8988T (cell line): ENCODE measurements at regions not wholly inside any gene's neighbourhood (a gene's known extent, or its start where the extent isn't known, plus 50 kb on each side); places are given as distances from the start of the nearest gene placed in this dataset.

ENCODE experiments used
- DNase-seq: peaks from one replicate; pipeline ENCODE4 v3.0.0; 2011

DNA sequence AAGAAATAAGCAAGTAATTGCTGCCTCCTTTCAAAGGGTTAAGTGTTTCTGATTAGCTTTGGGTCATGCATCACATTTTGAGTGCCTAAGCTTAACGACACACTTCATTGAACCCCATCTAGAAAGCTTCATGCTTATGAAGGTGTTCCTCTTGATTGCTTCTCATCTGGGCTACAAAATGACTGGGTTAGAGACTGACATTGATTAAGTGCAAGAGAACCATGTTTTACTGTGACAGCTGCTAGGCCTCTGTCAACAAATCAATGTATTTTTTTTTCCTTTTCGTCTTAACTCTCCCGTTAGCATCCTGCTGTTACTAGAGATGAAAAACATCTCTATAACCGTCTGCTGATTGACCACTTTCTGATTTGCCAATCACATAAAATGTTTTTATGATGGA lies 725.0 kb downstream of the TLE1 start:
- no peak for DNase-seq

DNA sequence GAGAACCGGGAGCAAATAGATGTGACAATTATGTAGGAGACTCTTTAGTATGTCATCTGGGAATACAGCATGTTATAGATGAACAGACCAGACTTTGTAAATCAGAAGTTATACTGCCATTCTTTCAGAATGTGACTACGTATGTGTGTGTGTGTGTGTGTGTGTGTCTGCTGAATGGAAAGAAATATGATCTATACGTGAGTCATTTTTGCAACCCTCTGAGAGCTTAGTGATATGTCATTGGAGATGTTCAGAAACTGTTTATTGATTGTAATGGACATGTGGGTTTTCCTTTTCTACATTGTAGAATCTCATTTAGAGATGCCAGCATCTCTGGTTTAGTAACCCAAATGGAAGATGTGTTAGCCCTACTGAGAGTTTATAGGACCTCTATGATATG lies 731.5 kb downstream of the TLE1 start:
- no peak for DNase-seq

DNA sequence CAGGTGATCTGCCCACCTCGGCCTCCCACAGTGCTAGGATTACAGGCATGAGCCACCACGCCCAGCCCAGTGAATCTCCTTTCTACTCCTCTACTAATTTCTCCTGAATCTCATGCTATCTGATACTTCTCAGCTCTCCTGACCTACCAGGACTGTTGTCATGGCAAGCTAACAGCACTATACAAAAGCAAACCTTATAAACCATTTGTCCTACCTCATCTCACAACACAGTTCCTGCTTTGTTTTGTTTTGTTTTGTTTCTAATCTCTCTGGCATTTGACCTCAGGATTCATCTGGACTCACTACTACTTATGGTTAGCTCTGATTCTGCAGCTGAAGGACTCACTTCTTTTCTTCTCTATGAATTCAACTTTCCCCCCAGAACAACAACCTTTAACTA lies 734.8 kb downstream of the TLE1 start:
- no peak for DNase-seq

DNA sequence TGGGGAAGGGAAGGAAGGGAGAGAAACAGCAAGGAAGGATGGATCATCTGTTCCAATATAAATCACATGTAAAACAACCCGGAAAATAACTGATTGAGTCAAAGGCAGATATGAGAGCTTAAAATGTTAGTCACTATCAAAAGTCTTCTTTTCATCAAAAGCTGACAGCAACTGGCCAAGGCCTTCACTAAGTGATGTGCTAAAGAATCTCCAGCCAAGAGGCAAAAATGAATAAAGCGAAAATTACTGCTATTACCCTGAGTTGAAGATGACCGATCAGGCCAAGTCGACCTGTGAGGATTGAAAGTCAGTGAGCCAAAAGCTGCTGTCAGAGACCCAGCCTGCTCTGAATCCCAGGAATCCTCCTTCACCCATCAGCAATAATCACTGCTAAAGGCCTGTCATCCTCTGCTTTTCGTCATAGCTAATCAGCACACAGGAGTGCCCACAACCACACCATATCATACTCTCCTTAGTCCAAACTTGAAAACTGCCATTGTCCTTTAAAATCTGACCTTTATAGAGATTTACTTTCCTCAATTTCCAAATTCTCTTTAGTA lies 736.9 kb downstream of the TLE1 start:
- no peak for DNase-seq

DNA sequence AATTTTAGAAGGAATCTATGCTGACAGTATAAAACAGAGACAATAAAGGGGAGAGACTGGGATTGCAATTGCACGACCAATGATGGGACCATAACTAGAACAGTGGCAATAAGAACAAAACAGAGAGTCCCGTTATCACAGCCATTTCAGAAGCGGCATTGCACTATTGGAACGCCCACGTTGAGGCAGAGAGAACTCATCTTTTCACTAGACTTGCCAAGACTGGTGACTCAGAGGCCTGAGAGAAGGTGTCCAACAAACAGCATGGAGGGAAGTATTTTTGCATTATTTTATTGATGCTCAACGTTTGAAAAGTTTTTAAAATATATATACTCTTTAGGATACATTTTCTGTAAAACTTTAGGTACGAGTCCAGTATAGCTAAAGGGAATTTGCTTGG lies 737.7 kb downstream of the TLE1 start:
- no peak for DNase-seq

DNA sequence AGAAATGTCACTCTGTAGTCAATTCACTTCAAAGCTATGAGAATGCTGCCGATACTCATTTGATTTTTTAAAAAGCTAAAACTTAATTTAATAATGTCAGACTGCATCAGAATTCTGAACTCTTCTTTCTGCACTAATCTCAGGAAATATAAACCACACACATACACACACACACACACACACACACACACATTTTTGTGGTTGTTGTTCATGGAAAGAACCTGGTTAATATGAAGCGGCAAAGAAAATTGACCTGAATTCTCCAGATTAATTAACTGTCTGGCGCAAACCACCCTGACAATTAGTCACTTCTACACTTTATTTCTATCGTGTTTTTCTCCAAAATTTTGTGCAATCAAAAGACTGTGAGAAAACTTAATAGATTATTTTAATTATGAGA lies 740.5 kb downstream of the TLE1 start:
- DNase-seq, result no peak

DNA sequence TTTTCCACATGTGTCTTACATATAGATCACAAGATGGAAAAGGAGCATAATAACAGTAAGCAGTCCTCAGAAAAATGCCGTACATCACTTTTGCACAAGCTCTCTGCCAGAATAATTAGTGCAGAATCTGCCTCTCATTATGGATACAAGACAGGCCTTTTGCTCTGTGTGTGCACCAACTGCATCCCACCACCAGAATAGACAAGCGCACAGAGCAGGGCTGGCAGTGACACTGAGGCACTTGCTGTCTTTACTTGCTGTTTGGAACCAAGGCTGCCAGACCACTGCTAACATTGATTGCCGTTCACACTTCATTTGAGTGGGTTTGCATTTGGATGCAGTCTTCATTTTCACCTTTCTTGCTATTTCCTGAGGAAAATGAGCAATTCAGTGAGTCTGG lies 741.3 kb downstream of the TLE1 start:
- no peak for DNase-seq

DNA sequence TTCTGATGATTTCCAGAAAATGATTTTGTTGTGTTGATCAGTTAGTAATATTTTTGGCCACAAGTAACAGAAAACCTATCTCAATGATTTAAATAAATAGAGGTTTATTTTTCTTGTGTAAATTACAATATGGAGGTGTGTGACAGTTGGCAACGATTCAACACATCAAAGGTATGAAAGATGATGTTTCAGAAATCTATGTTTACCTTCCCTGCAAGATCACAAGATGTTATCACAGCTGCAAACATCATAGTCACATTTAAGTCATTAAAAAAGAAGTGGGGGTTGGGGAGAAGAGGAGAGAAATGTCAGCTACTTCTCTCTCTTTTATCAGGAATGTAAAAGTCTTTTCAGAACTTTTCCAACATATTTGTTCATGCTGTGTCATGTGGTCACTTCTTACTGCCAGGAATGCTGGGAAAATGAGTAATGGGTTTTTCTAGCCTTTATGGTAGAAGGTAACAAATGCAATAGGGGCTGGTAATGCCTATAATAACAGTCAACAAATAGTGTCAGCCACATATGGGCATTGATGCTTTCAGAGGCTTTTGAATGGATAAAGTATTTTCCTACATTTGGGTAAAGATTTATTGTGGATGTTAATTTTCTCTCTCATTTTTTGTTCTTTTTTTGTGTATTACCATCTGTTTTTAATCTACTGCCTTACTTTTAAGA lies 742.7 kb downstream of the TLE1 start:
- DNase-seq, result no peak

DNA sequence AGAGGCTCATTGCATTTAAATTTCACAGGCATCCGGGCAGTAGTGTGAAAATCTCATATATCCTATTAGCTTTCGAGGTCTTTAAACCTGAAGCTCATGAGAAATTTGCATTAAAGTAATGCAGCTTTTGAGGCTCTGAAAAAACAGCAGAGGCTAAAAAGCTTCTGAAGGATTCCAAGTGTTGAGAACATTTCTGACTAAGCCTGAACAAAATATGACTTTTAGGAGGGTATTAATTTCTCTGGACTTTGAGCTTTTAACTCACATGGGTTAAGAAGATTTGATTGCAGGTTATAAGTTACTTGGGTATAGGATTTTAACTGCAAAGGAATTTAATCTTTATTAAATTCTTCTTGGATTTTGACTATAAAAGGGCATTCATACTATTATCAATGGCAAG lies 743.9 kb downstream of the TLE1 start:
- DNase-seq, result no peak

DNA sequence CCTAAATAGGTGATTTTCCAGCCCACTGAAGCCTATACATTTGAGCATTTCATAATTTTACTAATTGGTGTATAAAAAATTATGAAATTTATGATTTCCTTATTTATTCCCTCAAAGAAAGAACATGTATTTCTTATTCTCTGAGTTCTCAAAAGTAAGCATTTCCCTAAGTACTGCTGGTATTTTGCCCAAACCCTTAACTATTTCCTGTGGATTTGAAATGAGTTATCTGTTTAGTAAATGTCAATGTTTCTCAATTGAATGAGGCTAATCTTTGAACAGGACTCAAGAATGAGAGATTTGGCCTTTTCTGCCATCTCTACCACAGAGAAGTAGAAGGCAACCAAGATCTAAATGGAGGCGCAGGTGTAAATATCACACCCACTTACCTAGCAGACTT lies 751.7 kb downstream of the TLE1 start:
- DNase-seq, result no peak

DNA sequence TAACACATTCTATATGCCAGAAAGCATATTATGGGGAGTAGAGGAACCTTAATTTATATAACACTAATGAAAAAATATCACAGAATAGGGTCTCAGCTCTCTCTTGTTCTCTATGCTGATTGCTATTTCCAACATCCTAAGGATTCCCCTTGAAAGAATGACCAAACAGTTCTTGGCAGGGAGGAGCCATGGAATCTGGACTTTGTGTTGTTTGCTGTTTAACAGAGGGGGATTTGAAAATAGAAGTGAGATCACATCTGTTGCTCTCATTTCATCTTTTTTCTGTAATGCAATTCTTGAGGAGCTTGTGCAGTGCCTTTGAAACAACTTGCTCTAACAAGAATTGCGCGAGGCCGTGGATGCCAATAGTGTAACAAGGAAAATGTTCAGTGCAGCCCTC lies 755.3 kb downstream of the TLE1 start:
- DNase-seq, result no peak

DNA sequence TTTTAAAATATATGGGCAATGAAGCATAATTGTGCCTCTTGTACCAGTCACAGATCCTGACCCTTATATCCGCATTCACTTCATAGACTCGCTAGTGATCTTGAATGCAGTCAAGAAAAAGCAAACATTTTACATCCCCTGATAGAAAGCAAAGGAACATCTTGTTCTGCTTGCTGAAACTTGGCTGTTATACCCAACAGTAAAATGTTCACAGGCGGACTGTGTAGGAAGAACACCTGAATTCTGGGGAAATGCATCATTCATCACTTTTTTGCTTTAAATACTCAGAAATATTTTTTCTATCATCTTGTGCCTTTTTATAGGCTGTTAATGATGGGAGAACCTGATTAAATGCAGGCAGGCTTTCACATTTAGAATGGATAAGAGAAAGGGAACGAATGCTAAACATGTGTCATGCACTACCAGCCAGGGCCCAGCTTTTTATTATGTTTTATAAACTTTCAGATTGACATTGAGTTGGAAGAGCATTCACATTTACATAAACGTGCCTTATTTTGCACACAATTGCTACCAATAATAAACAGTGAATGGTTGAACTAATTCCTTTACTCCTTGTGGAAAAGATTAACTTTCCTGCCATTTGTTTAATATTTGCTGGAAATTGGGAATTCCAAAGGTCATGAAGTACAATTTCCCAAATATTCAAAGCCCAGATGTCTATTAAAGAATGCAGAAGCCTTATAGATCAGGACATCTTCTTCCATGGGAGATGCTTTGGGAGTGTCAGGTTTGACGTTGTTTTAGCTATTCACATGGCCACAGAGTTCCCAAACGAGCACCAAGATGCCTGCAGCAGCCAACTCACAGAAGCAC lies 756.2 kb downstream of the TLE1 start:
- DNase-seq, result no peak

DNA sequence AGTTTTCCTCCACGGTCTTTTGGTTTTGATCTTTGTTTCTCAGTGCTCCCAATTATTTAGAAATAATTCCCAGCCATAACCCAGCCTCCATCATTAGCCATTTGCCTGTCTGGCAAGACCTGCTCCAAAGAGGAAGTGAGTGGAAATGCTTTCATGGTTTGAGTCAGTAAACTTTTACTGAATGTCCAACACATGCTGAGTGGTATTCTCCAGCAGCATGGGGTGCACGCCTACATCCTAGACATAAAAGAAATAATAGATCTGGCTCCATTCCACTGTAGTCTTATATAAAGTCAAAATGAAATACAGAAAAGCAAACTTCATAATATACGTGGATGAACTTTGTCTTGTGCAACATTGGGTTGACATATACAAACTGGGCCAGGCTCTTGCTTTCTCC lies 757.2 kb downstream of the TLE1 start:
- DNase-seq, result no peak

DNA sequence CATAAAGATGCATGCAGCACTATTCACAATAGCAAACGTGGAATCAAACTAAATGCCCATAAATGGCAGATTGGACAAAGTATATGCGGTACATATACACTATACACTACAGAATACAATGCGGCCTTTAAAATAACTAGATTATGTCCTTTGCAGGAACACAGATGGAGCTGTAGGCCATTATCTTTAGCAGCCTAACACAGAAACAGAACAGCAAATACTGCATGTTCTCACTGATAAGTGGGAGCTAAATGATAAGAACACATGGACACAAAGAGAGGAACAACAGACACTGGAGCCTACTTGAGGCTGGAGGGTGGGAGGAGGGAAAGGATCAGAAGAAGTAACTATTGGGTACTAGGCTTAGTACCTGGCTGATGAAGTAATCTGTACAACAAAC lies 758.2 kb downstream of the TLE1 start:
- no peak for DNase-seq

DNA sequence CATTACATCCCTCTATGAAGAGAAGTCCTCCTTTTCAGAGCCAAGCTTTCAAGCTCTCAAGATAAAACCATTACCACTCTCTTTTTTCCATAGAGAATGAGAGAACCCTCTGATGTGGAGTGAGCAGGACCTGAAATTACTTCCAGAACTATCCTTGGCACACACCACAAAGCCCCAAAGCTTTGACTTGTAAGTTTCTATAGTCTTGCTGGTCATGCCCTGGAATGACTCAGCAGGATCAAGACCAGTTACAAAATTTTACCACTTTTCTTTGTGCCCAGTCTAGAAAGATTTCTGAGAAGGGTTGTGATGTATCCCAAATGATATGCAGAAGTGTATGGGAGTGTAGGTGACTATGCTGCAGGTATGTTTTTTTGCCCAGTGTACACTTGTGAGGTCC lies 760.6 kb downstream of the TLE1 start:
- DNase-seq, result no peak

DNA sequence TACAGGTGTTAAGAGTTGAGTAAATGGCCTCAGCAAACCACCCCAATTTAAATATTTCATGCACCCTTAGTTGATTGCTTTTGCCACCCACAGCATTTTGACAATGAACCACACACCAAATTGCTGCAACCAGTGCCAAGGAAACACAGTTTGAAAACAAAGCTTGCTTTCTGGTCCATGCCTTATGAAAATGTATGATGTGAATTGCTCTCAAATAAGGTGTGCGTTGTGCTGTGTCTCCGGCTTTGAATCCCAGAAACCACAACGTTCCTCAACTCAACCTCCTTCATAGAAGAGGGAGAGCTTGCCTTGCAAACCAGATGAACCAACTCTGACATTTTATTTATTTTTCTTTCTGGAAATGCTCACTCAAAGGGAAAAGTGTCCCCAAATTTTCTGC lies 762.7 kb downstream of the TLE1 start:
- no peak for DNase-seq

DNA sequence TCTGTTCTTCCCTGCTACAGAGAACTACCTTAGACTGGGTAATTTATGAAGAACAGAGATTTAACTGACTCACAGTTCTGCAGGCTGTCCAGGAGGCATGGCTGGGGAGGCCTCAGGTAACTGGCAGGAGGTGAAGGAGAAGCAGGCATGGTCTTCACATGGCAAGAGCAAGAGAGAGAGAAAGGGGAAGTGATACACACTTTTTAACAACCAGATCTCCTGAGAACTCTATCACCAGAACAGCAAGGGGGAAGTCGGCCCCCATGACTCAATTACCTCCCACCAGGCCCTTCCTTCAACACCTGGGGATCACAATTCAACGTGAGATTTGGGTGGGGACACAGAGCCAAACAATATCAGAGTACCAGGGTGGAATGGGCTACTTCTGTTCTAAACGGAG lies 766.8 kb downstream of the TLE1 start:
- DNase-seq, result no peak

DNA sequence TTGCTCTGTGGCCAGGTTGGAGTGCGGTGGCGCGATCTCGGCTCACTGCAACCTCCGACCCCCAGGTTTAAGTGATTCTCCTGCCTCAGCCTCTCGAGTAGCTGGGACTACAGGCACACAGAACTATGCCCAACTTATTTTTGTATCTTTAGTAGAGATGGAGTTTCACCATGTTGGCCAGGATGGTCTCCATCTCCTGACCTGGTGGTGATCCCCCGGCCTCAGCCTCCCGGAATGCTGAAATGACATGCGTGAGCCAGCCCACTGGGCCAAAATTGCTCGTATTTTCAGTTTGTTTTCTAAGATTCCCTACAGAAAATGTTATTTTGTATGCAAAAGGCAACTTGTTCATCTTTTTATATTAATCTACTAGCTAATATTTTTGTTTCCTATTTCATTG lies 782.6 kb downstream of the TLE1 start:
- no peak for DNase-seq

DNA sequence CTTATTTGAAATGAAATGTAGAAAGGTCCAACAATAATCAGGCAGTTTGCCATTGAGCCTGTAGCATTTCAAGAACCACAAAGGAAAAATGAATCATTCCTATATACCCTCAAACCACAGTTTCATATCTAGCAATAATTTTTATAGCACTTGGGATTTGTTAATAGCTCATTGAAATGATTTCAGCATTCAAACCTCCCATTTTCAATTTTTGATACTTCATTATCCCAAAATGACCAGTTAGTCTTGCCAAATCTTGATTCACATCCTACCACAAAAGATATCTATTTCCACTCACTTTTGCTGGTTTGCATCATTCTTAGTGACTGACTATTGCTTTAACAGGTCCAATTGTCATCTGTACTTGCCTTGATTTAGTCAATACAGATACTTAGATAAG lies 790.1 kb downstream of the TLE1 start:
- no peak for DNase-seq

DNA sequence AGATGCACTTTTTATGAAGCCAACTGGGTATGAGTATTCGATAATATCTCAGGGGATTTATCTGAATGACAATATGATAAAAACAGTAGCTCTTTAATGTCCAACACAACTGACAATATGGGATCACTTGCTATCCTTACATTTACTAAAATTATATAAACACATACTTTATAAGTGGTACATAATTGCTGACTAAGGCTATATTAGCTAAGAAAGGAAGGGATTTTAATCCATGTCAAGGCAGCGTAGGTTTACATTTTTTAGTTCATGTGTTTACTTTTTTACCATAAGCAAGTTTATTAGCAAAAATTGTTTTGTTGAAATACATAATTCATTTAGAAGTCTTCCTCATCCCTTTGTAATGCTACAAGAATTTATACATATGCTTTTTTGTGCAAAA lies 796.2 kb downstream of the TLE1 start:
- no peak for DNase-seq

DNA sequence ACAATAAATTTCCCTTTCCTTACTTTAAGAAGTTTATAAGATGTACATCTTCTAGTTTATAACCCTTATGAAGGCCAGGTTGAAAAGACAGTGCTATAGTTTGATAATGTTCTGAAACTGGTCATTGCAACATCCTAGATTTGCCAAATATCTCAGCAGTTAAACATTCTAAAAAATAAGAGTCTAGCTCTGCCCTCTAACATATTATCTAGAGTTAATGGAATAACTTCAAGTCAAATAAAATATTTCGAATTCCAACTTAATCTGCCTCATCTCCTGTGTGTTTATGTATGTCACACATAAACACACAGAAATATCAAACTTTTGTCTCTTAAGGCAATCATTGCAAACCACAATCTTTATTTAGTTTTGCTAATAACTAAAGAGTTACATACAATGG lies 796.6 kb downstream of the TLE1 start:
- DNase-seq, result no peak

DNA sequence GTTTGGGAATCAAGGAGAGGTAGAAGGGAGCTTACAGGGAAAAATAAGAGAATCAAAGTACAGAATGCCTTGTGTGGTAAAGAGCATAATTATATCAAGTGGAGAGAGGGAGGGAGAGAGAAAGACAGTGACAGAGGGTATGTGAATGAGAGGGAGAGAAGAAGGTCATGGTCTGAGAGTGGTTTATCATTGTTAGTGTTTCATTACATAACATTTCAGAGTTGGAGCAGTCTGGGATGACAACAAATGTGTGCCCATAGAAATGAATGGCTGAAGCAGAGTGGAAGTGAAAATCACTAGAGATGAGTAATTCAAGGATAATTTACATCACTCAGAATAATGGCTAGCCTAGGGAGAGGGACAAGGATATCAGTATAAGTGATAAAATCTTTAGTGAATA lies 799.2 kb downstream of the TLE1 start:
- no peak for DNase-seq

DNA sequence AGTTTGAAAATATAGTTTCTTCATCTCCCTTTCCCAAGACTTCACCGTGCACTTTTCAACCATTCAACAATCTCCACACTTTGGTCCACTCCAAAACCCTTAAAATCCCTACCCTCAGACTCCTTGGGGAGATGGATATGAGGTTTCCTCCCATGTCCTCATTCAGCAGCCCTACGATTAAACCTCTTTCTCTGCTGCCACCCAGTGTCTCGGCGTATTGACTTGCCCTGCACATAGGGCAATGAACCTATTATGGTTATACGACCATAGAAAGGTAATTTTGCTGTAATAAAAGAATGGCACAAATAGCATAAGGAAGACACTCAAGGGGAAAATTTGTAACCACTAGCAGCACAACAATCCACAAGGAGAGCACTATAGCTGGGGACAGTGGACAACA lies 803.5 kb downstream of the TLE1 start:
- DNase-seq, result no peak

DNA sequence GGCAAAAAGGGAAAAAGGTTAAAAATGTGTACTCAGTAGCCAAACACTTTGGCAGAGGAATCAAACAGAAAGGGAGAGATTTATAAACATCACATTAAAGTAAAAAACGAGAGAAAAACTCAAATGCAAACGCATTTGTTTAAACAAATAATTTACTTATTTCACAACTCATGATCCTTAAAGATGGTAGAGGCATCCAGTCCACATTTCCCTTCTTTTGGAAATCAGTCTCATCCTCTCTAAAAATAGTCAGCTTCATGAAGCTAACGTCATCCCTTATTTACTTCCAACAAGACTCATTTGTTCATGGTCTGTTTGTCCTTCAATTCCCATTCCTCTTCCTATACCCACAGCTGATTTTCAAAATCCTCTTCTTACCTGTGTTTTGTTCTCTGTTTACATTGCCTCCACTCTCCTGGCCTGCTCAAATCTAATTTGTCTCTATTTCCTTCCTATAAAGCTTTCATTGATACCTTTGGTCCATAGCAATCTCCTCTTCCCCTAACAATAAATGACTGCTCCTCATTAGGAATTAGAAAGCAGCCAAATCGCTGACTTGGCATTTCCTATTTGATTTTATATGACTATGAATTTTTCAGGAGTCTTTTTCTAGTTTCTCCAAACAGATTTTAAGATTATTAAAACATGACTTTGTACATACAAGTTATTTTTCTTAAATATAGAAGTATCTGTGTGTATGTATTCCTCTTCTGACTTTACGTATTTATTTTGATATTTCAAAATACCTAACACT lies 805.3 kb downstream of the TLE1 start:
- no peak for DNase-seq
